C1 segment of cervical spinal cord (tissue), 14 donors: ENCODE measurements at regions not wholly inside any gene's neighbourhood (a gene's known extent, or its start where the extent isn't known, plus 50 kb on each side); places are given as distances from the start of the nearest gene placed in this dataset.
"Not testable (repeated sequence)": the region's sequence is repeated elsewhere in the genome, so short reads cannot be mapped to it uniquely, and the experiment has no call there.

Experiments used
- DNase-seq, 14 donors: peaks; one replicate each; lab custom pipeline; 2025; lab: John Stamatoyannopoulos, UW

DNA sequence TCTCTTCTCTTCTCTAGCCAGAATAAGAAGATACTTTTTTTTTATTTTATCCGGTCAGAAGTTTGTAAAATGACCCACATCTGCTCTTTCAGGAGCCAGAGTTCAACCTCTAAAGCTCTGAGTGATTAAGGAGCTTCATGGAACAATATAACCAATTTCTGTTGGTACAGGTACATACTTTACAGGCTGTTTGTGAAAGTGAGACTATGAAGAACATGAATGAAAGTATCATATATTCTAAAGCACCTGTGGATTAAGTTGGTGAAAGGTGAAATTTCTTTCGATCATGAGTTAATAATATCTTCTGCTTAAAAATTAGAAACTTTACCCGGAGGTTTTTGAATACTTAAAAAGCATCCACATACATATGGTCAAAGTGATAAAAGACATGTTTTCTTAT lies 65.2 kb downstream of the DMRT2 start:
- no peak for DNase-seq

DNA sequence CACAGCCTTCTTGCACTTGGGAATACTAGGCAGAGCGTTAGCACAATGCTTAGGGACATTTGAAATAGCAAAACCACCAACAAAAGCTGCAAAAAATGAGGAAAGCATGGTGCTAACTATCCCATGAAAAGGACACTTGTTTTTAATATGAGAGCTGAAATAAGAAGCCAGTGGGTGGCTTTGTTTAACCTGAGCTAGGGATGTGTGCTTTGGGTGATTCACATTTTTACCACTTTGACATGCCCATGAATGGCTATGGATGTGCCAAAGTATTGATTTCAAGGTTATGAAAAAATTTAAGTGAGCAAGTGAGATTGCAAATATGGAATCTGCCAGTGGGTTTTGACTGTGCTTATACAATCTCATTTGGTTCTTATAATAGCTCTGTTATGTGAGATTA lies 67.3 kb downstream of the DMRT2 start:
- no peak for DNase-seq

DNA sequence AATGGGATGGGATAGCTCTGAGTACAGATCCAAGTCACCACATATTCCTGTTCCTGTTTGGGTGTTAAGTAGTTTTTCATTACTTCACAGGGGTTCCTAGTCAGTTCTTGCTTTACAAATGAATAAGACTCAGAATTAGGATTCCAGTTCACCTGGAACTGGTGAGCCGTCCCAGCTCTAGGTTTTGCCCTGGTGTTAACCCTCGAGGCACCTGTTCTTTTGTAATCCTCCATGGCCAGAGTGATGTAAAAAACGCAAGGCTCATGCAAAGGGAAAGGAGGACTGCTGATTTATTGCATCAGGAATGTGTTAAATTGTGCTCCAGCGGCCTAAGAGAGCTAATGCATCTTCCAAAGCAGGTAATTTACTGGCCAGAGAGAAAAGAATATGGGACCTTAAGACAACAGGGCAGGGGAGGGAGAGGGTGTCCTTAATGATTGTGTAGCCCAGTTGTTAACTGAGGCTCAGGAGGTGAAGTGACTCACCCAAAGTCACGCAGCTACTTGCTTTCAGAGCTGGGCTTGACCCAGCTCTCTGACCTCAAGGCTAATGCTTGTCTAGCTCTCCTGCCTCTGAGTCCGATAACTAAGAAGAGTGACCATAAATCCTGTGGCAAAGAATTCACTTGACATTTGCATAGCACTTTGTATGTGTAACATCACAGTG lies 70.5 kb downstream of the DMRT2 start:
- no peak for DNase-seq

DNA sequence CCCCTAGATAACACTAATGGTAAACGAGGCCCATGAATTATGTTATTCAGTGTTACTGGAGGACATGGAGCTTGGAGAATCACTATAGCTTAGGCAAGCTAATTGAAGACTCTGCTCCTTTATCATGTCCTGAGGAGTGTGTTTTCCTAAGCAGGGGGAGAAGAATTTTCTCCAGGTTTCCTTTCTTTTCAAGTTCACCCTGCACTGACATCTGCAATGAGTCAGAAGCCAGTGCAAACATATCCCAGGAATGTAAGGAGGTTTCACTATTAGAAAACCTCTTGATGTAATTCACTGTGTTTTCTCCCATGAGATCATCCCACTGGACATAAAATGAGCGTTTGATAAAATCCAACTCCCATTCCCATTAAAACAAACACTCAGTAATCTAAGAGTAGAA lies 75.6 kb downstream of the DMRT2 start:
- DNase-seq = no peak

DNA sequence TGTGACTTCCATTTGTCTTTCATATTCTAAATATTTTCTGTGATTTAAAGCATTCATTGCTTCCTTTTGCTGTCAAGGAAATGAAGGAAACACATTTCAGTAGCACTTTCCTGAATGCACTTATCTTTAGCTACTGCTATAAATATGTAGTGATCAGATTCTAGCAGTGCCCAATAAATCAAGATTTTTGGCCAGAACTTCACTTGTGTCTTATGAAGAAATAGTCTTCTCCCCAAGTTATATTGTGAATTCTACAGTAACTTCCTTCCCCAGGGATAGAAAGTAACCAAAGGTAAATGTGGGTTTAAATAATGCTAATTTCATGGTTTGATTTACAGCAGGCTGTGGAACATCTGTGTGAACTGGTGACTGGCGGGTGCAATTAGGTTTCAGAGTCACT lies 77.9 kb downstream of the DMRT2 start:
- DNase-seq = no peak

DNA sequence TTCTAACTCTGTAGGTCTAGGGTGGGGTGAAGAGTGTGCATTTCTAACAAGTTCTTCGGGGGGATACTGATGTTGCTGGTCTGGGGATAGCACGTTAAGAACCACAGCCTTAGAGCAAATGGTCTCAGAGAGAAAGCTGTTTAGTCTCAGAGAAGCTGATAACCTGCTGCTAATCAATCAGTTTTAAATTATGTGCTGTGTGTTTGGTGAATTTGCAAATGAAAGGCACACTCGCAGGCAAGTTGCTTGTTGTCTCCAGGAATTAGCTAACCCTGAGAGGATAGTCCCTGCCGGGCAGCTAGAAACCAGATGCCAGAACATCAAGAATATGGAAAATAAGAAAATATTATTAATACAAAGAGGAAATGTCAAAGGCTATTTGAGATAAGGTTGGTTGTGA lies 79.2 kb downstream of the DMRT2 start:
- no peak for DNase-seq

DNA sequence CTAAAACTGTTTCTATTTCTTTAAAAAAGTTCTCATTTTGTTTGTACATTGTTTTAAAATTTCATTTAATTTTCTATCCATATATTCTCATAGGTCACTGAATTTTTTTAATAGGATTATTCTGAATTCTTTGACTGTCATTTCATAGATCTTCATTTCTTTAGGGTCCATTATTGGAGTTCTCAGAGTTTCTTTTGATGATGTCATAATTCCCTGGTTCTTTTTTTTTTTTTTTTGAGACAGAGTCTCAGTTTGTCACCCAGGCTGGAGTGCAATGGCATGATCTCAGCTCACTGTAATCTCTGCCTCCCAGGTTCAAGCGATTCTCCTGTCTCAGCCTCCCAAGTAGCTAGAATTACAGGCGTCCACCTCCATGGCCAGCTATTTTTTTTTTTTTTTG lies 89.9 kb downstream of the DMRT2 start:
- DNase-seq = no peak

DNA sequence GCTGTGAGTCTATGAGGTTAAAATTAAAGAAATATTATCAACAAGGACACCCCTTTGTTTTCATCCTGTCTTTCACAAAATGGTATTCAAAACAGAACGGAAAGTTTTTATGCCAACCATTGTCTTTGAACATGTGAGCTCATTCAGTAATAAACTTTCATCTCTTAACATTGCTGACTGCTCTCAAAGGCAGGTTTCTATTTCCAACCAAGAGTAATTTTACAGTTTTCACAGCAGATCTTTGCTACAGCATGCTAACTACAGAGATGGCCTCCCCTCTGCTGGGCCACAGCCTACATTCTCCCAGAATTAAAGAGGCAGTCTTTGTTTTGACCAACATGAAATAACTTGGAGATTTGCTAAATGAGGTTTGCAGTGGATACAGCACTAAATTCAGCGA lies 101.5 kb downstream of the DMRT2 start:
- DNase-seq = no peak

DNA sequence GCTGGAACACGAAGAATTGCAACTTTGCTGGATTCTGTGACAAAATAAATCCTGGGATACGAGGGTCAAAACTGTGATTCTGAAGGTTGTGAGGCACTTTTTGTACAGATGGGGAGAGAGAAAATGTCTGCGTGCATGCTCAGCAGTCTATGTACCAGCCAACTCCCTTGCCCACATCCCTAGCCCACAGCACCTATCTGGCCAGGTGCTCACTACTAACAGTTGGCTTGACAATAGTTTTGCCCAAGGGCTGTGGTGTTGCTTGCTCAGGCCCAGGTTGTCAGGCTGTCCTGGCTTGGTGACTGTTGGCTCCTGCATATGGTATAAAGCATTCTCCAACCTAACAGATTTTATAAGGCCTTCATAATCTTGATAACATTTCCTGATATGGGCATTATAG lies 102.0 kb downstream of the DMRT2 start:
- DNase-seq = no peak

DNA sequence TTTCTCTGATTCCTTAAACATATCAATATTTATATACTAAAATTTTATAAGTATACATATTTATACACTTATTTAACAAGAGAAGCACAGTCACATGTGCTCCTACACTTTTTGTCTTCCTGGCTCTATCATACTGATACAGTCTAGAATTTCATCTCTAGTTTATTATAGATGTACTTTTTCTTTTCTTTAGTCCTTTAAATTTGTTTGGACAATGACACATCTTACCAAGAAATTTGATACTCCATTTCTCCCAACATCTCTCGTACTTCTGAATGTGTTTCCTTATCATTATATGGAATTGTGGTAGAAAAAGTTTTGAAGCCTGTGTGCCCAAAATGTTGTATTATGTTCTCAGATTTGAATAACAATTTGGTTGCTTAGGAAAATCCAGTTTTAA lies 104.6 kb downstream of the DMRT2 start:
- DNase-seq = no peak

DNA sequence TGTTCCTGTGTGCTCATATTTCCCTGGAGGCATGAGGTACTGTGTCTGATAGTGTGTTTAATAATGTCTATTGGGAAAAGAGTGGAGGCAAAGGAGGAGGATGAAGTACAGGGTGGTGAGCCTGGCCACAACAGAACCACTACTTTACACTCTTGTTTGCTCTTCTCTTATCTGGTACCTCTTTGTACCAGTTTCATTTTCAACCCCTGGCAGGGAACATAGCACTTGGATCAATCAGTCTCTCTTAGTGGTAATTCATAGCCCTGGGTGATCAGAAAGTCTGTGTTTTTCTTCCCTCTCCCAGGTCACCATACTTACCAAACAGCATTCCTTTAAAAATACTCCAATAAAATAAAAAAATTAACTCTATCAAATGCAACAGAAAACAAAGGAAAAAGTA lies 105.4 kb downstream of the DMRT2 start:
- no peak for DNase-seq

DNA sequence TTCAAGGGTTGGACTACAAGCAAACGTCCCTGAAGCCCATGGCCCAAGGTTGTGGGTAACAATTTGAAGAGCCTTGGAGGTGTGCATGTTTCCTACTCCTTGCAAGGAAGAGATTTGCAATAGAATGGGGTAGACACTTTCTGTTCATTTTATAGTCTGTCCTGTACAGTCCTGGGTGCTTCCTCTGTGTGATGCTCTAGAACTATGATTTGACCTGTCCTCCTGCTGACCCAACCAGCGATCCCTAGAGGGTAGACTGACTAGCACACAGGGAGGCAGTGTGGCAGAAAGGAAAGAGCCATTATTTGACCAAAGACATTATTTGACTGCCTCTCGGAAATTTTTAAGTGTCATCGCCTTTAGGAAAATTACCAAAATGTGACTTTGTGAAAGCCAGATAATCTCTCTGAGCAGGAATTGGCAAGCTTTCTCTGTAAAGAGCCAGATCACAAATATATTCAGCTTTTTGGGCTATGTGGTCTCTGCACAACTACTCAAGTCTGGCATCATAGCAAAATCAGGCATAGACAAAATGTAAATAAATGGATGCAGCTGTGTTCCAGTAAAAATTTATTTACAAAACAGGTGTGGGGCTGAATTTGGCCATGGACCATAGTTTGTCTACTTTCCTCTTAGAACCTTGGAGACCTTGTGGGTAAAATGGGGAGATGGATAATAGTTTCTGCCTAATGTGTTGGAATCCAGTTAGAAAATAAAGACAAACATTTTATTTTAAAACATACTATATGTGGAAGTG lies 106.8 kb downstream of the DMRT2 start:
- no peak for DNase-seq

DNA sequence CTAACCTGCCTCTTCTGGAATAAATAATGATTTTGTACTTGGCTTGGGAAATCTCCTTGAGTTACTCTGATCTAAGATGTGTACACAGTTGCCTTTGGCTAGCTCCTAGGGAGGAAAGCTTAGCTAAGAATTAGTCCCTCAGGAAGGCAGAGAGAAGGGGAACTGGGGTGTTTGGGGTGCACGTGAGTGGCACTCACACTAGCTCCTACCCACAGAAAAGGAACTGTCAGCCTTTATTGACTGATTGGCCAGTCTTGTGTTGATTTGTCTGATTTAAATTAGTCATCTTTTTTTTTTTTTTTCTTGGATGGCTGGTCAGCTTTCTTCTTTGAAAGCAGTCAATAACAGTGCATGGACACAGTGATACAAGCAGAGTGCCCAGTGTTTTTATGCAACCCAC lies 107.7 kb downstream of the DMRT2 start:
- DNase-seq = no peak

DNA sequence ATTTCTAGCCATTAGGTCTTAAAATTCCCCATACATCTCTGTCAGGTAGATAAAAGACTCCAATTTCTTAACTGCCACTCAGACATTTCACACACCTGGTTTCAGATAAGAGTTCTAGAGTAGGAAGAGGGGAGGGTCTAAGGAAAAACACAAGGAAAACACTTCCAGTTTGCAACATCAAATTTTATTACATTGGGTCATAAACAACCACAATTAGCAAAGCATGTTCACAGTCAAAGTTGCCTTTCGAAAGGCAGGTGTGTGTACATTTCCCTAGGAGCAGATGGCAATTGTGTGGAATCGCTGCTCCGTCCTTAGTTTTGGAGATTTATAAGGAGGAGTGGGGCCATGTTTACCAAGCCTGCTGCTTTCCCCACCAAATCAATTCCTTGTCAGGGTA lies 120.8 kb downstream of the DMRT2 start:
- no peak for DNase-seq

DNA sequence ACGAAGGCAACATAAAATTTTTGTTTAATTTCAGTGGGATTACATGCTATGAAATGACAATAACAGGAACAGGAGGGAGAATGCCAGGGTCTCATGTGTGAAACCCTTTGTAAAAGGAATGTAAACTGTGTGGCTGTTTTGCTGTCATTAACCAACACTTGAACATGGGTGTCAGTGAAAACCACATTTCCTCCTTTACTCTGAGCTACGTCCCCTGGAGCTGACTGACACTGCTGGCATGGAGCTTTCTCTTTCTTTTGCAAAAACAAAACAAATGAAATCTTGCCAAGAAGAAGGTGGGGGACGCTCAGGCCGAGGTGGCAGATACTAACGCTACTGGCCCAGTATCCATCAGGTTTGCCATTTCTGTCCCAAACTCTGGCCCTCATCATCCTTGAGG lies 121.4 kb downstream of the DMRT2 start:
- DNase-seq = no peak

DNA sequence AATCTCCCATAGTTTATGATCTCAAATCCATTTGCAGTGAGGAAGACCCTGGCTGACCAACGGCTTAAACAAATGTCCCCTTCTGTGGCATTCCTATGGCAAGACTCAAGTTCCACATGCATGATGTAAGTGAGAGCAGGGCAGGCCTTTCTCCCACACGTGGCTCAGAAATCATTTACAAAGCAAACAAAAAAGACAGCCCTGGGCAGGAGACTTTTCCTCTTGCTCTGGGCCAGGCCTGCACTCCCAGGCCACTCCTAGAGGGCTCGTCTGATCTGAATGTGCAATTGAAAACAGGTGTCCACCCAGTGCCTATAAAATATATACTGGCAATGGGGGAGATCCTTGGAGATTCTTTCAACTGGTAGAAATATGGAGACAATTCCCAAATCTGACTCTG lies 123.1 kb downstream of the DMRT2 start:
- no peak for DNase-seq

DNA sequence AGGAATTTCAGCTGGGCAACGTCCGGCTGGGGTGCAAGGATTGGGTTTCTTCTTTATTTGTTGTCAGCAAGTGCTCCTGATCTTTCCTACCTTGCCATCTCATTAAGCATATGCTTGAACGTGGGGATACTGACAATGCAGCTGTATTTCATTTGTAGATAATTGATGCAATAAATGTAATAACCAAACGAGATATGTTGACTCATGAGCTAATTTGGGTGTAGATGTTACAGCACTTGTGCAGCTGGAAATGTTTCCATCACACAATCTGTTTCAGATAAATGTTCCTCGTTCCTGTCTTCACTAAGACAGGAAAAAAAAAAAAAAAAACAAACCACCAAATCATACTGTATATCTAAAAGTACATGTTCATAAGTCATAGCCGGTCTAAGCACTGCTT lies 123.8 kb downstream of the DMRT2 start:
- DNase-seq = no peak

DNA sequence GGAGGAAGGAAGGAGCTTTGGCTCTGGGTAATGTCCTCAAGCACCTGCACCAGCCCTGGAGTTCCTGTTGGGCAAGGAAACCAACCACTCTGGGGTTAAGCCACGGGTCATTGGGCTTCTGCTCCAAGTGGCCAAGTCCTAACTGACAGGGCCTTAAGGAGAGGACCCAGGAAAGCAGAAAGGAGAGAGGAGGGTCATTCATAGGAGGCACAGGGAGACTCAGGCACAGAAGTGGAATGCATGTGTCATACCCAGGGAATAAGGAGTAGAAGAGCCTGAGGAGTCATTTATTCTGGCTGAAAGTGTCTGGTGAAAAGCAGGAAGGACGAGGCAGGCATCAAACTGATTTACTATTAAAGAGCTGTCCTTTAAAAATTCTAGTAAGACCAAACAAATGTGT lies 129.2 kb downstream of the DMRT2 start:
- DNase-seq = no peak

DNA sequence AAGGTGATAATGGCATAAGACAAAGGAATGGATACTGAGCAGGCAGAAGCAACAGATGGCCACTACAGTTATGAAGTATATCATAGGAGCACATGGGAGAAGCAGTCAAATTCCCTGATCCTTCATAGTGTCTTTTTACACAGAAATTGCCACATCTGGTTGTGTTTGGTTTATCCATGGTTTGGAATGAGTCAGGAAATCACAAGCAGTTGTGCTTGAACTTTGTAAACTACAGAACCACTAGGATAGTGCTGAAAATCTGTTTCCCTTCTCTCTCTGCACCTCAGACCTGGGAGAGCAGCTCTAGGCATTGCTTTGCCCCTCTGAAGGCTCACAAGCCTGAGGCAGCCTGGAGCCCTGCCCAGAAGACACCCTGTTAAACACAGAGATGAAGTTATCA lies 134.0 kb downstream of the DMRT2 start:
- no peak for DNase-seq

DNA sequence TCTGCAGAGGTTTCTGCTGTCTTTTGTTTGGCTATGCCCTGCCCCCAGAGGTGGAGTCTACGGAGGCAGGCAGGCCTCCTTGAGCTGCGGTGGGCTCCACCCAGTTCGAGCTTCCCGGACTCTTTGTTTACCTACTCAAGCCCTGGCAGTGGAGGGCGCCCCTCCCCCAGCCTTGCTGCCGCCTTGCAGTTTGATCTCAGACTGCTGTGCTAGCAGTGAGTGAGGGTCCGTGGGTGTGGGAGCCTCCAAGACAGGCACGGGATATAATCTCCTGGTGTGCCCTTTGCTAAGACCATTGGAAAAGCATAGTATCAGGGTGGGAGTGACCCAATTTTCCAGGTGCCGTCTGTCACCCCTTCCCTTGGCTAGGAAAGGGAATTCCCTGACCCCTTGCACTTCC lies 137.0 kb downstream of the DMRT2 start:
- DNase-seq = not testable (repeated sequence)

DNA sequence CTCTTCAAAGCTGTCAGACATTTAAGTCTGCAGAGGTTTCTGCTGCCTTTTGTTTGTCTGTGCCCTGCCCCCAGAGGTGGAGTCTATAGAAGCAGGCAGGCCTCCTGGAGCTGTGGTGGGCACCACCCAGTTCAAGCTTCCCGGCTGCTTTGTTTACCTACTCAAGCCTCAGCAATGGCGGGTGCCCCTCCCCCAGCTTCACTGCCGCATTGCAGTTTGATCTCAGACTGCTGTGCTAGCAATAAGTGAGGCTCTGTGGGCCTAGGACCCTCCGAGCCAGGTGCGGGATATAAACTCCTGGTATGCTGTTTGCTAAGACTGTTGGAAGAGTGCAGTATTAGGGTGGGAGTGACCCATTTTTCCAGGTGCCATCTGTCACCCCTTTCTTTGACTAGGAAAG lies 145.5 kb downstream of the DMRT2 start:
- not testable (repeated sequence) for DNase-seq

DNA sequence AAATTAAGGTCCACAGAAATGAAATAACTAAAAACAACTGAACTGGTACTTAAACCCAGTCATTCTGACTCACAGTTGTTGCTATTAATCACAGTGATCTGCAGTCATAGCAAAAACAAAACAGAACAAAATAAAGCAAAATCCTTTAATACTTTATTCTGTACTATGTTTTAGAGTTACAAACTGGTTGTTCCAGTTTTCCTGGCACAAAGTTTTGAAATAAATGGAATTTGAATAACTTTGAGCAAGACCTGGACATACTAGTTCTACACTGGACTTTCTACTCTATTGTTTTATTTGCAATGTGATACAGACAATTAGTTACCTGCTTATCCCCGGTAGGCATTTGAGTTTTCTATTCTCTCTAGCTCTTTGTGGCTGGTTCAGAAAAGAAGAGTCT lies 147.9 kb downstream of the DMRT2 start:
- DNase-seq = no peak

DNA sequence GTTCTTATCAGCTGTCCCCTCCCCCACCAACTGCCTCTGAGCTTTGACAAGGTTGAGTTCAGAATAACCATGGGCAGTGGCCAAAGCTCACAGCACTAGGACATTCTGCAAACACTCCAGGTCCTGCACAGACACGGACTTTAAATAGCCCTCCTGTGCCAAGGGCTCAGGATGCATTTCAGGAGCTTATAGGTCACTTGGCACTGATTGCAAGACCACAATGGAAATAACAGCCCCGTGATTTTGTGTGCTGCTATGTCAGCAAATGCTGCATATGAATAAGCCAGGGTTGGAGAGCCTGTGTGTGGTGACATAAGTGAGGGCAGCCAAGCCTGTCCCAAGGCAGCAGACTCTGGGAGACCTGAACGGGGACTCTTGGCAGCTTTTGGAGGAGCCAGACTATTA lies 150.7 kb downstream of the DMRT2 start:
- no peak for DNase-seq

DNA sequence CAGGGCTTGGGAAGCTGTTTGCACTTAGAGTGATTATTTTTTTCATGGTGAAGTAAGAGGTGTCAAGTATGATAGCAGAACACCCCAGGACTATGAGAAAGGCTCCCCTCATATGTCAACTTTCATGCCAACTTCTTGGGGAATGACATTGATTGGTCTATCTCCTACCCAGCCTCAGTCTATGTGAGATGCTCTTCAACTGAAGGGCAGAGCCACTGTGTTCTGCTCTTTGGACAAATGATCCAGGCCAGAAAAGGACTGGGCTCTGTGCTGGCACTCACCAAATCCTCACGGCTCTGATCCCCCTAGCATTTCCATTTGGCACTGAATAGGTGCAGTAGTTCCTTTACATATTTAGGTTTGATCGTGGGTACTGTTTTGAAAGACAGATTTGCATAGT lies 151.1 kb downstream of the DMRT2 start:
- DNase-seq = no peak
